ENCODE measurements at regions not wholly inside any gene's neighbourhood (a gene's known extent, or its start where the extent isn't known, plus 50 kb on each side); places are given as distances from the start of the nearest gene placed in this dataset.
"Not testable (repeated sequence)": the region's sequence is repeated elsewhere in the genome, so short reads cannot be mapped to it uniquely, and the experiment has no call there.

GRCh38 chr1:60637651-60638050 is 444.7 kb upstream of the NFIA start:
- DNase-seq, result no peak

GRCh38 chr1:60636946-60637345 is 445.4 kb upstream of the NFIA start:
- DNase-seq, result no peak

DNA sequence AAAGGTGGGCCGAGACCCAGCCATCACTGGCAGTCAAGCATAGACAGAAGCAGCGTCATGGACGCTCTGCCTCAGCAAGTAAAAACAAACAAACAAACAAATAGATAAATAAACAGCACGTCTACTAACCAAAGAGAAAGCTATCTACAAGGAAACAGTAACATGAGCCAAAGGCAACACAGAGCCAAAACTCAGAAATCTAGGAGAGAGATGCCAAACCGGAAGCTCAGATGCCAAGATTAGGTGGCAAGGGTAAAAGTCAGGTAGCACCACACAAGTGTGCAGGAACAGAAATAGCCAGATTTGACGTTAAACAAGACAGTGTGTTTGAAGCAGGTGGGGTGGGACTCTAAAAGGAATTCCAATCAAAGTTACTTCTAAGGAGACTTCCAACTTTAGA is 448.3 kb upstream of the NFIA start:
- DNase-seq, result no peak

DNA sequence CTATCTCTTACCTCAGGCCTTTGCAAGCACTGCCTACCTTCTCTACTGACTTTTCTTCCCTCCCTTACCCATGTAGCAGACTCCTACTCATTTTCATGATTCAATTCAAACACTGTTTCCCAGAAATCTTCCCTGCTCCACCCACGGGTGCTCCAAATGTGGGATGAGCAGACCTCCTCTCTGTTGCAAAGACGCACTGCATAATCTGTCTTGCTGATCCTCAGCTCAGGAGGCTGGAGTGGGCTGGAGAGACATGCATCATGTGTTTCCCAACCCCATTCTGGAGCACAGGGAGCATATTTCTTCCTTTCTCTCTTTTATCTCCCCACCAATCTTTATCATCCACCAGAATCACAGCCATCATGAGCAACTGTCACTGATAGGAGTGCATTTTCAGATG is 459.9 kb upstream of the NFIA start:
- no peak for DNase-seq

DNA sequence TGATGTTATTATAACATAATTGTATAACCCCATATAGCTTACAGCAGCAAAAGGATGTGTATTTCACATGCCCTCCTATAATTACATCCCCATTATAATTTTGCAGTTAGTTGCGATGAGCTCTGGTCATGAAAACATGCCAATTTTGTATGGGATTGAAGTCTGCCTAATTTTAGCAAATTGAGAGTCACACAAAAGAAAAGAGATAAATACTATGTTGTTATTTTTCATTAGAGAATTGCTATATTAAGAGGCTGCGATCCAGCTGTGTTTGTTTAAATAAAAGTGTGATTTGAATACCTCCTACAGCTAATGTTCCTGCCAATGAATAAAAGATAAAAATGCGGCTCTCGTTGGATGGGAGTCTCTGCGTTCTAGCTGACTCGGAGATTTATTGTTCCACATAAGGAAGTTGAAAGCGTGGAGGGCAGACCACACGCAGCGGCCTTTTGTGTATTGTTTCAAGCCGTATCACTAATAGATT is 461.0 kb upstream of the NFIA start:
- no peak for DNase-seq

GRCh38 chr1:60620087-60620486 is 462.3 kb upstream of the NFIA start:
- DNase-seq, result no peak

- no peak for DNase-seq
Observed at GRCh38 chr1:60619581-60619980, 462.8 kb upstream of the NFIA start.

DNA sequence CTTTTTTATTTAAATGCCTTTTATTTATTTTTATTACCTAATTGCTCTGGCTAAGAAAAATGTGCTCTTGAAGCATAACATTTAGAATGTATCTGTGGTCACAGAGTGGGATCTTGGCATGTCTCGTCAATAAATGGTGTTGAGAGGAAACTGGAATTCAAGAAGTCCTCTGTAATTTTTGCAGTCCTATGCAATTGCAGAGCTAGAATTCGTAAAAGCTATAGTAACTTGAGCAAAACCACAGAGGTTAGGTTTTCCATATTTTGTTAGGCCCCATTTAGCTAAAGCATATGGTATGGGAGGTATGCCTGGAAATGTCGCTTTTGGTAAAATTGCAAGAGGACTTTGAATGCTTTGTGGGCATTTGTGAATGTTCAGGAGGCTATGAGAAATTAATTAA is 466.7 kb upstream of the NFIA start:
- no peak for DNase-seq

GRCh38 chr1:60612790-60613189 is 469.6 kb upstream of the NFIA start:
- DNase-seq, result no peak

DNA sequence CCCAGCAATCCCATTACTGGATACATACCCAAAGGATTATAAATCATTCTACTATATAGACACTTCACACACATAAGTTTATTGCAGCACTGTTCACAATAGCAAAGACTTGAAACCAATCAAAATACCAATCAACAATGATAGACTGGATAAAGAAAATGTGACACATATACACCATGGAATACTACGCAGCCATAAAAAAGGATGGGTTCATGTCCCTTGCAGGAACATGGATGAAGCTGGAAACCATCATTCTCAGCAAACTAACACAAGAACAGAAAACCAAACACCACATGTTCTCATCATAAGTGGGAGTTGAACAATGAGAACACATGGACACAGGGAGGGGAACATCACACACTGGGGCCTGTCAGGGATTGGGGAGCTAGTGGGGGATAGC is 475.4 kb upstream of the NFIA start:
- DNase-seq, result not testable (repeated sequence)

DNA sequence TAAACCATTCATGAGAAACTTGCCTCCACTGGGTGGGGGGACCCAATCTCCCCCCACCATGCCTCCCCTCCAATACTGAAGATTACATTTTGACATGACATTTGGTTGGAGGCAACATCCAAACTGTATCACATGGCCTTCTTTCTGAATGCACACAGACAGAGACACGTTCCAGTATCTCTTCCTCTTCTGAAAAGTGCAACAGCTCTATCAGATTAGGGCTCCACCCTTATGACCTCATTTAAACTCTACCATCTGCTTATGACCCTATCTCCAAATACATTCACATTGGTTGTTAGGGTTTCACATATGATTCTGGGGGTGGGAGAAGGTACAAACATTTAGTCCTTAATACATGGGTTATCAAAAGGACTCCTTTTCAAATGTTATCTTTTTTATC is 481.8 kb upstream of the NFIA start:
- DNase-seq, result no peak

GRCh38 chr1:60599574-60599973 is 482.8 kb upstream of the NFIA start:
- DNase-seq, result no peak

- no peak for DNase-seq
Observed at GRCh38 chr1:60598041-60598910, 484.1 kb upstream of the NFIA start.

DNA sequence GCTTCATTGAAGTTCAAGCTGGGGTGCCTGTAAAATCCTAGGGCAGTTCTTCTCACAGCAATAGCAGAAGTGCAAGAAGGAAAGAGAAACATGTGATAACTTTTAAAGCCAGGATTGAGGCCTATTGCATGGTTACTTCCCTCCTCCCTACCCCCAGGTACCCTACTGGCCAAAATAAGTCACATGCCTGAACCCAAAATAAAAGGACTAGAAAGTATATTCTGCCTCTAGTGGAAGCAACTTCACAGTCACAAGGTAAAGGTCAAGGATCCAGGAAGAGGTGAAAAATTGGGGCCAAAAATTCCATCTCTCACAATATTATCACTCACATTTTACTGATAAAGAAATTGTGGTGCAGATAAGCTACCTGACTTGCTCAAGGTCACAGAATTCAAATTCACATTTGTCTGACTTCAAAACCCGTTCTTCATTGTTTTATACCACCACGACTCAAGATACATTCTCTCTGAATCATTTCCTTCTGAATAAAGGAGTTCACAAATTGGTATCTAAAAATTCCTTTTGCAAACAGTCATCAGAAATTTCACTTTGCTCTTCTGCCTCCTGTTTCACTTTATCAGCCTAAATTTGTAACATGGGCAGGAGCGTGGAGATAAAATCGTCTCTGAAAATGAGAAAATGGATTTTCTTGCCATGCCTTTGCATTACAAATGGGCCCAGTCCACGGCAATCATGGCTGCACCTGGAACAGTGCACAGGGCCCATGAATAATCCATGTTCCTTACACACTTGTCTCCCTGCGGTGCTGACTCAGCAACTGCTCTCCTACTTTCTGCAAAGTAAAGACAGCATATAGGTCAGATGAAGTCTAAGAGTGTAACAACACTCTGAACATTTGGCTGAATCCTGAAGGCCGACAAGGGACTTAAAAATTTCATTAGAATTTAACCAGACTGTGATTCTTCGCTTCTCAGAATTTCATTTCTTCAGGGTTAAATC is 485.3 kb upstream of the NFIA start:
- DNase-seq, result no peak

DNA sequence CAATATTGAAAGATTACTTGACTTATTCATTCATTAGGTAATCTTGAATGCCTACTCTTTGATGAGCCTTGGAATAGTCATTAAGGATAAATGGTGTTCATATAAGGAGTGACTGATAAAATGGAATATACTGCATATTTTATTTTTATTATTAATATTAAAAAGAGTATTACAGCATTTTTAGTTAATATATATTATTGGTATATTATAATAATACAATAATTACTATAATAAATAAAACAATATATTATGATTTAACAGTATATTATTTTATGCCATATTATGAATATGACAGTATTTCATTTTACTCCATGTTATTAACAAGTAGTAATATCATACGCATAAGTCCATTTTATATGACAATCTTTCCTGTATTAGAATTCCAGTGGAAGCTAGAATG is 490.8 kb upstream of the NFIA start:
- no peak for DNase-seq

- no peak for DNase-seq
Observed at GRCh38 chr1:60589916-60590315, 492.4 kb upstream of the NFIA start.

- no peak for DNase-seq
Observed at GRCh38 chr1:60589046-60589748, 493.2 kb upstream of the NFIA start.

DNA sequence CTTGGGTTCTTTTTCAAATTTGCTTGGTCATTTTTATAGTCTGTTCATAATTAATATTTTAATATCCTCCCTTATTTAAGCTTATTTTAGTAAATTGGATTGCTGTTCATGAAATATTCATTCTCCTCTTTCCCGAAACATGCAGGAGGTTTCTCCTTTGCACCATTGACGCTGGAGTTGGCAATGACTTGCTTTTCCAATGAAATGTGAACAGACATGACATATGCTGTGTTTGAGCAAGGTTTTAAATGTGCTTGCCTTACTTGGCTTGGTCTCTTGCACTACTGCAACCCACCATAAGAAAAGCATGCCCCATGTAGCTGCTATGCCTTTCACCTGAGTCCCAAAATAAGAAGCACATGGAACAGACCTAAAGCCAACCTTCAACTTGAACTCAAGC is 498.0 kb upstream of the NFIA start:
- DNase-seq, result no peak

- DNase-seq, result no peak
Observed at GRCh38 chr1:60583696-60584095, 498.7 kb upstream of the NFIA start.

- DNase-seq, result no peak
Observed at GRCh38 chr1:60581455-60582220, 500.7 kb upstream of the NFIA start.

GRCh38 chr1:60577029-60577428 is 503.5 kb upstream of the C1orf87 start:
- no peak for DNase-seq

DNA sequence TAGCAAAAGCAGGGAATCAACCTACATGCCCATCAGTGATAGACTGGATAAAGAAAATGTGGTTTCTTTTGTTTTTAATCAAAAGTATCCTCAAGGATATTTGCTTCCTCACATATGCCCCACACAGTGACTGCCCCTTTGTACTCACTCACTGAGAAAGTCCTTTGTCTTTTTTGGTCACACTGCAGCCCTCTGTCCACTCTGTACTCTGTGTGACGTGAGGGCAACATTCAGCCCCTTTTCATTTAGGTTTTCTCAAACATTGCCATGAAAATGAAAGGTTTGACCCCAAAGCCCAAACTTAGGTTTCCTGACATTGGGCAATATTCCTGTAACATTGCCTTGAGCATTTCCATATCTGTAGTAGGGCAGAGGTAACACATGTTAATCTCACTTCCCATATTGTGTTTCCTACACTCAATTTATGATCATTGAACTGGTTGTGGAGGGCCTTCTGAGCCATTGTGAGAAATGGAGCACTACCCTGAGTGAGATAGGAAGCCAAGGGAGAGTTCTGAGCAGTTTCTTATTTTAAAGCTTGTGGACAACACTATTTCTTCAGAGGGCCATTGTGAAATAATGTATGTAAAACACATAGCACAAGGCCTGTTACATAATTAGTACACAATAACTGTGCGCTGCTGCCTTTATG is 501.9 kb upstream of the C1orf87 start:
- no peak for DNase-seq

All from SHP77 treated with DMSO at 0.1 percent for 48 hours (cell line).